ENCODE measurements at regions not wholly inside any gene's neighbourhood (a gene's known extent, or its start where the extent isn't known, plus 50 kb on each side); places are given as distances from the start of the nearest gene placed in this dataset.

DNA sequence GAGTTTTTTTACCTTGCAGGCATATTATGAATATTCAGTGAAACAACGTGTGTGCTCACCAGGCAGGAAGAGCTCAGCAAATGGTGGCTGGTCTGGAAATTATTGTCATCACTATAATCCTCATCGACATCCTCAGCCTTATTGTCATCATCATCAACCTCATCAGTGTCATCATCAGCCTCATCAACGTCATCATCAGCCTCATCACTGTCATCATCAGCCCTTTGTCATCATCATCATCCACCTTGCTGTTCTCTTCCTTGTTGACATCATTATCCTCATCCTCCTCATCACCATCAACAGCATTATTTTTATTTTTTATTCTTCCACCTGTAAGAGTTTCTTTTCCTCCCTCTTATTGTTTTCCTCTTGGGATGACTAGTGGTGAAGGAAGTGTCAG is 142.3 kb upstream of the GPR26 start:
- TF ChIP-seq CTCF (IDR thresholded peaks at IDR 0.05) = no peak
- no peak for TF ChIP-seq POLR2A (IDR thresholded peaks at IDR 0.05)
